ENCODE measurements at regions not wholly inside any gene's neighbourhood (a gene's known extent, or its start where the extent isn't known, plus 50 kb on each side); places are given as distances from the start of the nearest gene placed in this dataset.

DNA sequence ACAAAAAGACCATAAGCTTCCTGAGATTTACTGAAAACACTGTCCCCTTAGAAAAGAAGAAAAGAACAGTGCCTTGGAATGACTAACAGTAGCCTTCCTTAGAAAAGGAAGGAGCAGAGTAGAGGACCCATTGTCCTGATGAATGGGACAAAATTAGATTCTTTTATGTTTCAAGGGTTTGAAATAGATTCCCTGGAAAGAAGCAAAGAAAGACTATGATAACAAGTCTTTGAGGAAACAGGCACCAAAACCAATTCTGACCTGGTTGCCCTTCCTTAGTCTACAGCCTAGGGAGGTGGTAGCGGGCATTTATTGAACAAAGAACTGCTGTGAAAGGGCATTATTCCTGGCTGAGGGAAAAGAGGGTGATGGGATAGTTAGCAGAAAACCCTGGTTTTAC lies 1024.8 kb downstream of the TBL1XR1 start (continued):
- TF ChIP-seq, protein P1, sequence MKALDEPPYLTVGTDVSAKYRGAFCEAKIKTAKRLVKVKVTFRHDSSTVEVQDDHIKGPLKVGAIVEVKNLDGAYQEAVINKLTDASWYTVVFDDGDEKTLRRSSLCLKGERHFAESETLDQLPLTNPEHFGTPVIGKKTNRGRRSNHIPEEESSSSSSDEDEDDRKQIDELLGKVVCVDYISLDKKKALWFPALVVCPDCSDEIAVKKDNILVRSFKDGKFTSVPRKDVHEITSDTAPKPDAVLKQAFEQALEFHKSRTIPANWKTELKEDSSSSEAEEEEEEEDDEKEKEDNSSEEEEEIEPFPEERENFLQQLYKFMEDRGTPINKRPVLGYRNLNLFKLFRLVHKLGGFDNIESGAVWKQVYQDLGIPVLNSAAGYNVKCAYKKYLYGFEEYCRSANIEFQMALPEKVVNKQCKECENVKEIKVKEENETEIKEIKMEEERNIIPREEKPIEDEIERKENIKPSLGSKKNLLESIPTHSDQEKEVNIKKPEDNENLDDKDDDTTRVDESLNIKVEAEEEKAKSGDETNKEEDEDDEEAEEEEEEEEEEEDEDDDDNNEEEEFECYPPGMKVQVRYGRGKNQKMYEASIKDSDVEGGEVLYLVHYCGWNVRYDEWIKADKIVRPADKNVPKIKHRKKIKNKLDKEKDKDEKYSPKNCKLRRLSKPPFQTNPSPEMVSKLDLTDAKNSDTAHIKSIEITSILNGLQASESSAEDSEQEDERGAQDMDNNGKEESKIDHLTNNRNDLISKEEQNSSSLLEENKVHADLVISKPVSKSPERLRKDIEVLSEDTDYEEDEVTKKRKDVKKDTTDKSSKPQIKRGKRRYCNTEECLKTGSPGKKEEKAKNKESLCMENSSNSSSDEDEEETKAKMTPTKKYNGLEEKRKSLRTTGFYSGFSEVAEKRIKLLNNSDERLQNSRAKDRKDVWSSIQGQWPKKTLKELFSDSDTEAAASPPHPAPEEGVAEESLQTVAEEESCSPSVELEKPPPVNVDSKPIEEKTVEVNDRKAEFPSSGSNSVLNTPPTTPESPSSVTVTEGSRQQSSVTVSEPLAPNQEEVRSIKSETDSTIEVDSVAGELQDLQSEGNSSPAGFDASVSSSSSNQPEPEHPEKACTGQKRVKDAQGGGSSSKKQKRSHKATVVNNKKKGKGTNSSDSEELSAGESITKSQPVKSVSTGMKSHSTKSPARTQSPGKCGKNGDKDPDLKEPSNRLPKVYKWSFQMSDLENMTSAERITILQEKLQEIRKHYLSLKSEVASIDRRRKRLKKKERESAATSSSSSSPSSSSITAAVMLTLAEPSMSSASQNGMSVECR (CRISPR knock-in tag; IDR thresholded peaks at IDR 0.05; ENCODE audit: borderline replicate concordance): no peak
- TF ChIP-seq SMAD3 (CRISPR knock-in tag; IDR thresholded peaks at IDR 0.05; ENCODE audit: borderline replicate concordance) (no peak), ZNF416 (CRISPR knock-in tag; IDR thresholded peaks at IDR 0.05) (no peak), ZBTB21 (CRISPR knock-in tag; IDR thresholded peaks at IDR 0.05; ENCODE audit: borderline replicate concordance) (no peak), OVOL2 (CRISPR knock-in tag; IDR thresholded peaks at IDR 0.05; ENCODE audit: borderline replicate concordance) (no peak), NR1H2 (CRISPR knock-in tag; IDR thresholded peaks at IDR 0.05) (no peak)
- TF ChIP-seq, protein P2, sequence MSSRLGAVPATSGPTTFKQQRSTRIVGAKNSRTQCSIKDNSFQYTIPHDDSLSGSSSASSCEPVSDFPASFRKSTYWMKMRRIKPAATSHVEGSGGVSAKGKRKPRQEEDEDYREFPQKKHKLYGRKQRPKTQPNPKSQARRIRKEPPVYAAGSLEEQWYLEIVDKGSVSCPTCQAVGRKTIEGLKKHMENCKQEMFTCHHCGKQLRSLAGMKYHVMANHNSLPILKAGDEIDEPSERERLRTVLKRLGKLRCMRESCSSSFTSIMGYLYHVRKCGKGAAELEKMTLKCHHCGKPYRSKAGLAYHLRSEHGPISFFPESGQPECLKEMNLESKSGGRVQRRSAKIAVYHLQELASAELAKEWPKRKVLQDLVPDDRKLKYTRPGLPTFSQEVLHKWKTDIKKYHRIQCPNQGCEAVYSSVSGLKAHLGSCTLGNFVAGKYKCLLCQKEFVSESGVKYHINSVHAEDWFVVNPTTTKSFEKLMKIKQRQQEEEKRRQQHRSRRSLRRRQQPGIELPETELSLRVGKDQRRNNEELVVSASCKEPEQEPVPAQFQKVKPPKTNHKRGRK (CRISPR knock-in tag; IDR thresholded peaks at IDR 0.05; ENCODE audit: borderline replicate concordance): no peak

DNA sequence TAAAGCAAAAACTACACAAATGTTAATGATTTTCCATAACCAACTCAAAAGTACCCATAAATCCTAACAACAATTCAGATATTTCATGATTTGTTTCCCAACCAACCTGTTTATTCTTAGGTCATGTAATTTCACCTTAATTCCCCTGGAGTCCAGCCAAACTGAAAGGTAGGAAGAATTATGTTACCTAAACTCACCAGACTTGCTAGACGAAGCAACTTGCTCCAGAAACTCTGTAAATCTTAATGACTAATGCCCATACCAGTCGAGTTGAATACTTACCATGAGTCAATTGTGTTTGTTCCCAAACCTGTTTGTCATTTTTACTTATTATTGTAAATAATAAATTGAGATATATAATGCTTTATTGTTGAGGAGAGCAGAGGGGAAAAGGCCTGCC lies 1030.0 kb downstream of the TBL1XR1 start:
- Mint-ChIP-seq H3K36me3 (no peaks in the 10 kb centered on the region), H3K4me3 (no peak overlapping the region), H3K4me1 (peaks cover 13% of the 10 kb centered on the region), H3K27ac (no peak overlapping the region), H3K9me3 (peaks cover 21% of the 10 kb centered on the region), H3K27me3 (ENCODE audit: low read depth) (no peaks in the 10 kb centered on the region)
- ChIA-PET POLR2A (no interaction called here), CTCF (no interaction called here)
- DNase-seq (ENCODE audit: low spot score) (no peak), ATAC-seq (no peak)
- TF ChIP-seq OVOL2 (CRISPR knock-in tag; IDR thresholded peaks at IDR 0.05; ENCODE audit: borderline replicate concordance) (no peak), MYBL2 (CRISPR knock-in tag; IDR thresholded peaks at IDR 0.05) (no peak), ZBTB21 (CRISPR knock-in tag; IDR thresholded peaks at IDR 0.05; ENCODE audit: borderline replicate concordance) (no peak), FOXK1 (CRISPR knock-in tag; IDR thresholded peaks at IDR 0.05) (no peak), GRHL2 (CRISPR knock-in tag; IDR thresholded peaks at IDR 0.05; ENCODE audit: insufficient replicate concordance, severe bottlenecking) (no peak), ZNF317 (CRISPR knock-in tag; IDR thresholded peaks at IDR 0.05; ENCODE audit: borderline replicate concordance, low read depth) (no peak), ESRRA (CRISPR knock-in tag; IDR thresholded peaks at IDR 0.05; ENCODE audit: borderline replicate concordance) (no peak), SMAD3 (CRISPR knock-in tag; IDR thresholded peaks at IDR 0.05; ENCODE audit: borderline replicate concordance) (no peak), ATF1 (CRISPR knock-in tag; IDR thresholded peaks at IDR 0.05) (no peak), ZNF138 (CRISPR knock-in tag; conservative IDR thresholded peaks at IDR 0.05) (no peak), NR3C1 (CRISPR knock-in tag; conservative IDR thresholded peaks at IDR 0.05; ENCODE audit: low read depth) (no peak), FOXP1 (CRISPR knock-in tag; IDR thresholded peaks at IDR 0.05; ENCODE audit: borderline replicate concordance) (no peak)
- TF ChIP-seq, protein P3, sequence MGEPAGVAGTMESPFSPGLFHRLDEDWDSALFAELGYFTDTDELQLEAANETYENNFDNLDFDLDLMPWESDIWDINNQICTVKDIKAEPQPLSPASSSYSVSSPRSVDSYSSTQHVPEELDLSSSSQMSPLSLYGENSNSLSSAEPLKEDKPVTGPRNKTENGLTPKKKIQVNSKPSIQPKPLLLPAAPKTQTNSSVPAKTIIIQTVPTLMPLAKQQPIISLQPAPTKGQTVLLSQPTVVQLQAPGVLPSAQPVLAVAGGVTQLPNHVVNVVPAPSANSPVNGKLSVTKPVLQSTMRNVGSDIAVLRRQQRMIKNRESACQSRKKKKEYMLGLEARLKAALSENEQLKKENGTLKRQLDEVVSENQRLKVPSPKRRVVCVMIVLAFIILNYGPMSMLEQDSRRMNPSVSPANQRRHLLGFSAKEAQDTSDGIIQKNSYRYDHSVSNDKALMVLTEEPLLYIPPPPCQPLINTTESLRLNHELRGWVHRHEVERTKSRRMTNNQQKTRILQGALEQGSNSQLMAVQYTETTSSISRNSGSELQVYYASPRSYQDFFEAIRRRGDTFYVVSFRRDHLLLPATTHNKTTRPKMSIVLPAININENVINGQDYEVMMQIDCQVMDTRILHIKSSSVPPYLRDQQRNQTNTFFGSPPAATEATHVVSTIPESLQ (CRISPR knock-in tag; IDR thresholded peaks at IDR 0.05): no peak
- TF ChIP-seq, protein P2 (CRISPR knock-in tag; IDR thresholded peaks at IDR 0.05; ENCODE audit: borderline replicate concordance): no peak
- TF ChIP-seq, protein P4, sequence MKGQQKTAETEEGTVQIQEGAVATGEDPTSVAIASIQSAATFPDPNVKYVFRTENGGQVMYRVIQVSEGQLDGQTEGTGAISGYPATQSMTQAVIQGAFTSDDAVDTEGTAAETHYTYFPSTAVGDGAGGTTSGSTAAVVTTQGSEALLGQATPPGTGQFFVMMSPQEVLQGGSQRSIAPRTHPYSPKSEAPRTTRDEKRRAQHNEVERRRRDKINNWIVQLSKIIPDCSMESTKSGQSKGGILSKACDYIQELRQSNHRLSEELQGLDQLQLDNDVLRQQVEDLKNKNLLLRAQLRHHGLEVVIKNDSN (CRISPR knock-in tag; IDR thresholded peaks at IDR 0.05): no peak
- TF ChIP-seq, protein P5, sequence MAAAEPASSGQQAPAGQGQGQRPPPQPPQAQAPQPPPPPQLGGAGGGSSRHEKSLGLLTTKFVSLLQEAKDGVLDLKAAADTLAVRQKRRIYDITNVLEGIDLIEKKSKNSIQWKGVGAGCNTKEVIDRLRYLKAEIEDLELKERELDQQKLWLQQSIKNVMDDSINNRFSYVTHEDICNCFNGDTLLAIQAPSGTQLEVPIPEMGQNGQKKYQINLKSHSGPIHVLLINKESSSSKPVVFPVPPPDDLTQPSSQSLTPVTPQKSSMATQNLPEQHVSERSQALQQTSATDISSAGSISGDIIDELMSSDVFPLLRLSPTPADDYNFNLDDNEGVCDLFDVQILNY (CRISPR knock-in tag; IDR thresholded peaks at IDR 0.05): no peak
- TF ChIP-seq, protein P6, sequence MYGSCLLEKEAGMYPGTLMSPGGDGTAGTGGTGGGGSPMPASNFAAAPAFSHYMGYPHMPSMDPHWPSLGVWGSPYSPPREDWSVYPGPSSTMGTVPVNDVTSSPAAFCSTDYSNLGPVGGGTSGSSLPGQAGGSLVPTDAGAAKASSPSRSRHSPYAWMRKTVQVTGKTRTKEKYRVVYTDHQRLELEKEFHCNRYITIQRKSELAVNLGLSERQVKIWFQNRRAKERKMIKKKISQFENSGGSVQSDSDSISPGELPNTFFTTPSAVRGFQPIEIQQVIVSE (CRISPR knock-in tag; IDR thresholded peaks at IDR 0.05; ENCODE audit: borderline replicate concordance): no peak
- TF ChIP-seq, protein P7, sequence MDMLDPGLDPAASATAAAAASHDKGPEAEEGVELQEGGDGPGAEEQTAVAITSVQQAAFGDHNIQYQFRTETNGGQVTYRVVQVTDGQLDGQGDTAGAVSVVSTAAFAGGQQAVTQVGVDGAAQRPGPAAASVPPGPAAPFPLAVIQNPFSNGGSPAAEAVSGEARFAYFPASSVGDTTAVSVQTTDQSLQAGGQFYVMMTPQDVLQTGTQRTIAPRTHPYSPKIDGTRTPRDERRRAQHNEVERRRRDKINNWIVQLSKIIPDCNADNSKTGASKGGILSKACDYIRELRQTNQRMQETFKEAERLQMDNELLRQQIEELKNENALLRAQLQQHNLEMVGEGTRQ (CRISPR knock-in tag; IDR thresholded peaks at IDR 0.05): no peak

Measured in WTC11 (cell line).